Endothelial cell of umbilical vein (primary cell): ENCODE measurements at regions not wholly inside any gene's neighbourhood (a gene's known extent, or its start where the extent isn't known, plus 50 kb on each side); places are given as distances from the start of the nearest gene placed in this dataset.

Source experiments
- BruUV-seq: library from RNA; stranded (reverse); fragments of 400-500 nt; replicated peaks from 2 replicates; lab custom pipeline; 2021; lab: Mats Ljungman, UMichigan
- CTCF ChIA-PET: fragments of 300-600, 350-600 bp; sonication (Branson Sonifier 250); formaldehyde crosslinking; loops from one replicate; lab custom pipeline; 2021; ENCODE audit warnings: antibody characterized with exemption, inconsistent platforms; lab: Charles Lee
- POLR2A ChIA-PET: fragments of 300-600, 350-600 bp; sonication (Branson Sonifier 250); formaldehyde crosslinking; loops from one replicate; lab custom pipeline; 2021; ENCODE audit warnings: antibody characterized with exemption, inconsistent platforms; lab: Charles Lee
- DNase-seq: peaks from one replicate; pipeline ENCODE4 v3.0.0-alpha.2; 2011; ENCODE audit warnings: low read depth, low spot score
- FAIRE-seq: peaks from 2 replicates; lab custom pipeline; 2011; peaks lifted over from hg19 to GRCh38; lab: Jason Lieb, UNC
- H2AFZ ChIP-seq: 2 replicates; pipeline ENCODE4 v1.6.0; 2012; ENCODE audit warnings: low read depth, low read length, control low read depth, inconsistent platforms
- H3K27ac ChIP-seq: 2 replicates; pipeline ENCODE4 v1.5.1; 2011; ENCODE audit warnings: low read depth, mild to moderate bottlenecking, control low read depth, low read length, moderate library complexity; ENCODE audit not compliant: insufficient read depth
- H3K27me3 ChIP-seq, 2 experiments: 2 replicates each; pipeline versions ENCODE4 v1.6.0 to v1.6.1; 2011; ENCODE audit warnings: low read length in 2 of 2, mixed read lengths in 1 of 2; ENCODE audit not compliant: control insufficient read depth in 2 of 2, insufficient read depth in 2 of 2
- H3K36me3 ChIP-seq, 2 experiments: 2 replicates in 1 of 2; 3 replicates in 1 of 2; pipeline ENCODE4 v1.5.1; 2011; ENCODE audit warnings: low read length in 2 of 2, mild to moderate bottlenecking in 1 of 2, moderate library complexity in 1 of 2; ENCODE audit not compliant: control insufficient read depth in 2 of 2, insufficient read depth in 2 of 2; ENCODE audit errors: extremely low read depth in 1 of 2
- H3K4me1 ChIP-seq: 3 replicates; pipeline ENCODE4 v1.5.1; 2011; ENCODE audit warnings: mild to moderate bottlenecking, low read length; ENCODE audit not compliant: control insufficient read depth, insufficient read depth; ENCODE audit errors: extremely low read depth
- H3K4me2 ChIP-seq: 2 replicates; pipeline ENCODE4 v1.6.1; 2011; ENCODE audit warnings: low read length, control low read depth, mixed read lengths; ENCODE audit not compliant: insufficient read depth
- H3K4me3 ChIP-seq, 3 experiments: fragments of 200-600 bp in 1 of 3; sonication (generic), shearing (Covaris generic) in 1 of 3; replicated peaks in 1 of 3; 2 replicates each; pipeline ENCODE4 v1.5.1; 2011 to 2016; ENCODE audit warnings: control low read depth in 3 of 3, low read length in 3 of 3, mild to moderate bottlenecking in 2 of 3, inconsistent platforms in 1 of 3, low read depth in 1 of 3, moderate library complexity in 1 of 3; ENCODE audit not compliant: insufficient read depth in 1 of 3
- H3K79me2 ChIP-seq: 2 replicates; pipeline ENCODE4 v1.6.0; 2012; ENCODE audit warnings: low read length, inconsistent platforms; ENCODE audit not compliant: control insufficient read depth, insufficient read depth
- H3K9ac ChIP-seq: replicated peaks from 2 replicates; pipeline ENCODE3; 2011; ENCODE audit warnings: low read length, control low read depth; ENCODE audit not compliant: insufficient read depth; ENCODE audit errors: extremely low read depth
- H3K9me1 ChIP-seq: replicated peaks from 3 replicates; pipeline ENCODE4 v1.6.0; 2011; ENCODE audit warnings: mild to moderate bottlenecking, low read length; ENCODE audit not compliant: control insufficient read depth, insufficient read depth; ENCODE audit errors: extremely low read depth
- H3K9me3 ChIP-seq: replicated peaks from 2 replicates; pipeline ENCODE4 v1.5.1; 2012; ENCODE audit warnings: low read length, inconsistent platforms; ENCODE audit not compliant: control insufficient read depth, insufficient read depth
- H4K20me1 ChIP-seq: replicated peaks from 2 replicates; pipeline ENCODE3; 2011; ENCODE audit warnings: mild to moderate bottlenecking, low read length; ENCODE audit not compliant: control insufficient read depth, insufficient read depth; ENCODE audit errors: extremely low read depth
- EZH2 ChIP-seq: IDR thresholded peaks from 2 replicates; pipeline ENCODE4 v1.6.1; 2012; ENCODE audit warnings: borderline replicate concordance, low read depth, mild to moderate bottlenecking, moderate library complexity, low read length, inconsistent platforms; ENCODE audit not compliant: severe bottlenecking
- FOS ChIP-seq: IDR thresholded peaks from 2 replicates; pipeline ENCODE4 v1.6.1; 2011; ENCODE audit warnings: mild to moderate bottlenecking, low read length, moderate library complexity, borderline replicate concordance; ENCODE audit not compliant: insufficient read depth
- GATA2 ChIP-seq: IDR thresholded peaks from 2 replicates; pipeline ENCODE4 v1.7.0; 2011; ENCODE audit warnings: low read depth, mild to moderate bottlenecking, moderate library complexity, mixed read lengths, low read length; ENCODE audit not compliant: insufficient read length, insufficient read depth
- JUN ChIP-seq: IDR thresholded peaks from 2 replicates; pipeline ENCODE4 v1.6.1; 2011; ENCODE audit warnings: borderline replicate concordance, low read depth; ENCODE audit not compliant: insufficient read length, insufficient read depth
- MAX ChIP-seq: IDR thresholded peaks from 2 replicates; pipeline ENCODE4 v1.6.1; 2011; ENCODE audit not compliant: insufficient read depth, insufficient read length
- MYC ChIP-seq: IDR thresholded peaks from one replicate; pipeline ENCODE4 v1.6.1; 2011; ENCODE audit warnings: mild to moderate bottlenecking, low read depth, low read length
- POLR2A ChIP-seq: IDR thresholded peaks from 2 replicates; pipeline ENCODE4 v1.6.1; 2012; ENCODE audit warnings: low read depth, mild to moderate bottlenecking, control low read depth, low read length
- POLR2AphosphoS5 ChIP-seq: IDR thresholded peaks from 2 replicates; pipeline ENCODE4 v1.6.1; 2012; ENCODE audit warnings: low read depth, mild to moderate bottlenecking, control low read depth, low read length, moderate library complexity; ENCODE audit not compliant: insufficient read depth
- dilution Hi-C: fragments of 300-500 bp; cut with MboI; formaldehyde crosslinking; loops from one replicate; pipeline ENCODE4 v1.15.0; 2019; ENCODE audit warnings: low sequenced_read_pairs; ENCODE audit not compliant: extremely low pct_ligation_motif_present
- intact Hi-C: fragments of 100-400 bp; cut with micrococcal nuclease; formaldehyde crosslinking; loops from one replicate; pipeline ENCODE4 v1.10.0; 2022
- TF ChIP-seq, protein P1 (sequence below), 2 donors: IDR thresholded peaks; 1 replicate in 1 of 2; 2 replicates in 1 of 2; pipeline ENCODE4 v1.5.1; 2011; ENCODE audit warnings: low read length in 2 of 2, mild to moderate bottlenecking in 2 of 2, moderate library complexity in 2 of 2, control low read depth in 1 of 2, inconsistent platforms in 1 of 2, low read depth in 1 of 2; ENCODE audit not compliant: insufficient read depth in 1 of 2; ENCODE audit errors: extremely low read depth in 1 of 2

DNA sequence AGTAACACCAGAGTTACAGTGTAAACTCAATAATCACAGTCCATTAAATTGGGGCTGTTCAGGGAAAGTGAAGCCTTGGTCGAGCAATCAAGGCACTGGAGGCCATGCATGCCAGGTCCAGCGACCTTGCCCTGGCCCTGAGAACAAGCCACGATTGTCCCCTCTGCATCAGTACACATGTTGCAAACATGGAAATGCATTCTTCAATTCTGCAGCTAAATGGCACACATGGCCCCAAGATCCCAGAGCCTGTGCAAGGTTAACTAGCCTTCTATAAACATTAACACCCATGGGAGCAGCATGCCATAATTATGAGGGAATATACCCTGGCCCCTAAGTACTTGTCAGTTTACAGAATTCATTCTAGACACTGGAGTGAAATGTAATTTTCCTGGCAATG is 204.7 kb downstream of the HS3ST3B1 start:
- Histone ChIP-seq H3K4me3 (no peak overlapping the region), H3K9ac (no peak overlapping the region), H4K20me1 (no peaks in the 10 kb centered on the region), H3K4me1 (no peaks in the 10 kb centered on the region), H3K4me2 (no peak overlapping the region), H3K9me1 (no peaks in the 10 kb centered on the region), H3K27ac (no peak overlapping the region), H3K9me3 (peaks cover 4% of the 10 kb centered on the region), H2AFZ (no peak overlapping the region), H3K36me3 (no peaks in the 10 kb centered on the region), H3K27me3 (no peaks in the 10 kb centered on the region), H3K79me2 (no peaks in the 10 kb centered on the region)
- ChIA-PET POLR2A (no interaction called here), CTCF (no interaction called here)
- TF ChIP-seq MYC: no peak
- no peak for TF ChIP-seq POLR2A
- TF ChIP-seq, protein P1, sequence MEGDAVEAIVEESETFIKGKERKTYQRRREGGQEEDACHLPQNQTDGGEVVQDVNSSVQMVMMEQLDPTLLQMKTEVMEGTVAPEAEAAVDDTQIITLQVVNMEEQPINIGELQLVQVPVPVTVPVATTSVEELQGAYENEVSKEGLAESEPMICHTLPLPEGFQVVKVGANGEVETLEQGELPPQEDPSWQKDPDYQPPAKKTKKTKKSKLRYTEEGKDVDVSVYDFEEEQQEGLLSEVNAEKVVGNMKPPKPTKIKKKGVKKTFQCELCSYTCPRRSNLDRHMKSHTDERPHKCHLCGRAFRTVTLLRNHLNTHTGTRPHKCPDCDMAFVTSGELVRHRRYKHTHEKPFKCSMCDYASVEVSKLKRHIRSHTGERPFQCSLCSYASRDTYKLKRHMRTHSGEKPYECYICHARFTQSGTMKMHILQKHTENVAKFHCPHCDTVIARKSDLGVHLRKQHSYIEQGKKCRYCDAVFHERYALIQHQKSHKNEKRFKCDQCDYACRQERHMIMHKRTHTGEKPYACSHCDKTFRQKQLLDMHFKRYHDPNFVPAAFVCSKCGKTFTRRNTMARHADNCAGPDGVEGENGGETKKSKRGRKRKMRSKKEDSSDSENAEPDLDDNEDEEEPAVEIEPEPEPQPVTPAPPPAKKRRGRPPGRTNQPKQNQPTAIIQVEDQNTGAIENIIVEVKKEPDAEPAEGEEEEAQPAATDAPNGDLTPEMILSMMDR (IDR thresholded peaks at IDR 0.05; ENCODE audit: extremely low read depth in 1 of 2, insufficient read depth in 1 of 2, low read depth in 1 of 2, low read length in 2 of 2): no peak
- TF ChIP-seq POLR2AphosphoS5: no peak
- no peak for TF ChIP-seq JUN
- TF ChIP-seq FOS: no peak
- TF ChIP-seq EZH2: no peak
- no peak for TF ChIP-seq MAX
- TF ChIP-seq GATA2: no peak
- dilution Hi-C loops: no loop called here
- no TSS peak for BruUV-seq
- no peak for FAIRE-seq
- no peak for DNase-seq
- intact Hi-C loops: no loop called here
